Chondrocyte (in vitro differentiated cells): ENCODE measurements at regions not wholly inside any gene's neighbourhood (a gene's known extent, or its start where the extent isn't known, plus 50 kb on each side); places are given as distances from the start of the nearest gene placed in this dataset.
"Not testable (repeated sequence)": the region's sequence is repeated elsewhere in the genome, so short reads cannot be mapped to it uniquely, and the experiment has no call there.

Source experiments
- DNase-seq: peaks from one replicate; pipeline ENCODE4 v3.0.0; 2021; ENCODE audit warnings: mixed read lengths, low spot score
- H3K27ac Mint-ChIP-seq: one replicate; pipeline ENCODE4 v1.8.0; 2021; ENCODE audit warnings: mild to moderate bottlenecking, moderate library complexity, mixed read lengths; ENCODE audit not compliant: unreplicated experiment
- H3K27me3 Mint-ChIP-seq: 2 replicates; pipeline ENCODE4 v1.8.0; 2021; ENCODE audit warnings: low read depth, mixed read lengths
- H3K36me3 Mint-ChIP-seq: 2 replicates; pipeline ENCODE4 v1.8.0; 2021; ENCODE audit warnings: low read depth, mixed read lengths
- H3K4me1 Mint-ChIP-seq: 2 replicates; pipeline ENCODE4 v1.8.0; 2021; ENCODE audit warnings: low read depth, mild to moderate bottlenecking, mixed read lengths
- H3K4me3 Mint-ChIP-seq: one replicate; pipeline ENCODE4 v1.8.0; 2021; ENCODE audit warnings: mild to moderate bottlenecking, moderate library complexity, mixed read lengths; ENCODE audit not compliant: unreplicated experiment
- H3K9me3 Mint-ChIP-seq: 2 replicates; pipeline ENCODE4 v1.8.0; 2021; ENCODE audit warnings: low read depth, mixed read lengths
- CTCF ChIP-seq: fragments of 200-600 bp; sonication (generic); IDR thresholded peaks from 2 replicates; pipeline ENCODE4 v1.5.0; 2021; ENCODE audit warnings: antibody characterized with exemption, mild to moderate bottlenecking, moderate library complexity

GRCh38 chr3:72031581-72031980 lies 246.6 kb upstream of the PROK2 start:
- Mint-ChIP-seq H3K9me3 (no peaks in the 10 kb centered on the region), H3K27me3 (peaks cover 7% of the 10 kb centered on the region), H3K27ac (no peak overlapping the region), H3K4me1 (no peaks in the 10 kb centered on the region), H3K4me3 (no peak overlapping the region), H3K36me3 (no peaks in the 10 kb centered on the region)
- no peak for DNase-seq
- TF ChIP-seq CTCF = no peak

- H3K9me3 Mint-ChIP-seq, H3K36me3 Mint-ChIP-seq, DNase-seq, H3K4me1 Mint-ChIP-seq, H3K27me3 Mint-ChIP-seq, H3K4me3 Mint-ChIP-seq, H3K27ac Mint-ChIP-seq: not testable (repeated sequence)
These were observed 245.3 kb upstream of the PROK2 start for GRCh38 chr3:72030296-72030695.

- H3K4me3 Mint-ChIP-seq, H3K4me1 Mint-ChIP-seq, H3K27ac Mint-ChIP-seq, H3K36me3 Mint-ChIP-seq, DNase-seq, H3K9me3 Mint-ChIP-seq, H3K27me3 Mint-ChIP-seq: not testable (repeated sequence)
These were observed 243.8 kb upstream of the PROK2 start for GRCh38 chr3:72028726-72029125.

- not testable (repeated sequence) for H3K4me1 Mint-ChIP-seq, DNase-seq, H3K4me3 Mint-ChIP-seq, H3K27me3 Mint-ChIP-seq, H3K36me3 Mint-ChIP-seq, H3K27ac Mint-ChIP-seq, H3K9me3 Mint-ChIP-seq
These were observed 243.4 kb upstream of the PROK2 start for GRCh38 chr3:72028307-72028706.

- not testable (repeated sequence) for H3K9me3 Mint-ChIP-seq, H3K27me3 Mint-ChIP-seq
These were observed 242.8 kb upstream of the PROK2 start for GRCh38 chr3:72027728-72028127.

GRCh38 chr3:72022027-72022426 lies 237.1 kb upstream of the PROK2 start:
- H3K36me3 Mint-ChIP-seq = no peaks in the 10 kb centered on the region
- no peak overlapping the region for H3K27ac Mint-ChIP-seq
- no peaks in the 10 kb centered on the region for H3K9me3 Mint-ChIP-seq
- DNase-seq = no peak
- peaks cover 8% of the 10 kb centered on the region for H3K27me3 Mint-ChIP-seq
- no peak for TF ChIP-seq CTCF
- no peak overlapping the region for H3K4me3 Mint-ChIP-seq
- peaks cover 3% of the 10 kb centered on the region for H3K4me1 Mint-ChIP-seq

More at GRCh38 chr3:72027728-72028127, 242.8 kb upstream of the PROK2 start:
- not testable (repeated sequence) for H3K36me3 Mint-ChIP-seq, H3K4me3 Mint-ChIP-seq, H3K27ac Mint-ChIP-seq, H3K4me1 Mint-ChIP-seq, DNase-seq

GRCh38 chr3:72021531-72021930 lies 236.6 kb upstream of the PROK2 start:
- no peak for DNase-seq
- no peak overlapping the region for H3K4me3 Mint-ChIP-seq
- H3K27ac Mint-ChIP-seq = no peak overlapping the region
- no peaks in the 10 kb centered on the region for H3K9me3 Mint-ChIP-seq
- TF ChIP-seq CTCF = no peak
- H3K4me1 Mint-ChIP-seq = peaks cover 3% of the 10 kb centered on the region
- no peaks in the 10 kb centered on the region for H3K36me3 Mint-ChIP-seq
- peaks cover 8% of the 10 kb centered on the region for H3K27me3 Mint-ChIP-seq
